ENCODE measurements at regions not wholly inside any gene's neighbourhood (a gene's known extent, or its start where the extent isn't known, plus 50 kb on each side); places are given as distances from the start of the nearest gene placed in this dataset.

DNA sequence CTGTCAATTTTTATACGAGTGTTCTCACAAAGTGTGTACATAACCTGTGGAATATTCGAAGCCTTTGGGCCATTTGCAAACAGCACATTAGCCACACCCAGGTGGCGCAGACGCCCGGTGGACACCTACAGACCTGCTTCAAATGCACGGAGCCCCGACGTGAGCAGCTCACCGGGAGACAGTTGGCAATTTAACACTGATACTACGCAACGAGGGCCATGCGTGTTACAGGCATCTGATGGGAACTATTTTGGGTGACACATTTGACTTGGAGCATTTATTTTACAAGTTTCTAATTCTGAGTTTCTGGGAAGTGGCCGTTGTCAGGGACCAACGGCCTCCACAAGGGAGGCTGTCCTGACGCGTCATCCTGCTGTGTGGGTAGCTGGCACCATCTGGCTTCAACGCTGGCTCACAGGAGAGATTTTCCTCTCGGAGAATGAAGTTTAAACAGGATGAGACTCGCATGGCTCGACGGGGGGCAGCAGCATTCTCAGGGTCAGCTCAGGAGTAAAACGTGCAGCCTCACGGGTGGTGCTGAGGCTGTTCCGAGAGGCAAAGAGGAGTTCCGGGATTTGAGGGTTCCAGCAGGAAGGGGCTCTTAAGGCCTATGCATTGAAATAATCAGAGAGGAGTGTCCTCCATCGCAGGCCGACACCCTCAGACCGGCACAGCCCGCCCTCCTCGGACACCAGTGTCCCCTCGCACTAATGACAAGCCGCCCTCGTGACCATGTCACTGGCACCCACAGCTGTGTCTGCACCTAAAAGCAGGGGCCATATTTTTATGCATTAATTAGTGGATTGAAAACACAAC is 207.4 kb downstream of the DLL1 start:
- TF ChIP-seq, protein P1, sequence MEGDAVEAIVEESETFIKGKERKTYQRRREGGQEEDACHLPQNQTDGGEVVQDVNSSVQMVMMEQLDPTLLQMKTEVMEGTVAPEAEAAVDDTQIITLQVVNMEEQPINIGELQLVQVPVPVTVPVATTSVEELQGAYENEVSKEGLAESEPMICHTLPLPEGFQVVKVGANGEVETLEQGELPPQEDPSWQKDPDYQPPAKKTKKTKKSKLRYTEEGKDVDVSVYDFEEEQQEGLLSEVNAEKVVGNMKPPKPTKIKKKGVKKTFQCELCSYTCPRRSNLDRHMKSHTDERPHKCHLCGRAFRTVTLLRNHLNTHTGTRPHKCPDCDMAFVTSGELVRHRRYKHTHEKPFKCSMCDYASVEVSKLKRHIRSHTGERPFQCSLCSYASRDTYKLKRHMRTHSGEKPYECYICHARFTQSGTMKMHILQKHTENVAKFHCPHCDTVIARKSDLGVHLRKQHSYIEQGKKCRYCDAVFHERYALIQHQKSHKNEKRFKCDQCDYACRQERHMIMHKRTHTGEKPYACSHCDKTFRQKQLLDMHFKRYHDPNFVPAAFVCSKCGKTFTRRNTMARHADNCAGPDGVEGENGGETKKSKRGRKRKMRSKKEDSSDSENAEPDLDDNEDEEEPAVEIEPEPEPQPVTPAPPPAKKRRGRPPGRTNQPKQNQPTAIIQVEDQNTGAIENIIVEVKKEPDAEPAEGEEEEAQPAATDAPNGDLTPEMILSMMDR (IDR thresholded peaks at IDR 0.05) = no peak
- TF ChIP-seq POLR2A (IDR thresholded peaks at IDR 0.05) = no peak

All from testis (tissue), 2 donors.